SJCRH30 (cell line): ENCODE measurements at regions not wholly inside any gene's neighbourhood (a gene's known extent, or its start where the extent isn't known, plus 50 kb on each side); places are given as distances from the start of the nearest gene placed in this dataset.

ENCODE experiments used
- DNase-seq, 2 experiments: peaks; one replicate each; pipeline ENCODE4 v3.0.0-alpha.2; 2015 to 2020
- H3K27ac ChIP-seq: fragments of 250-450 bp; sonication (Bioruptor Pico); 2 replicates; pipeline ENCODE4 v1.5.1; 2020; ENCODE audit warnings: mild to moderate bottlenecking, moderate library complexity
- H3K27me3 ChIP-seq: fragments of 250-450 bp; sonication (Bioruptor Pico); 2 replicates; pipeline ENCODE4 v1.5.1; 2020; ENCODE audit warnings: mild to moderate bottlenecking, moderate library complexity
- H3K36me3 ChIP-seq: fragments of 250-450 bp; sonication (Bioruptor Pico); 2 replicates; pipeline ENCODE4 v1.5.1; 2020; ENCODE audit warnings: mild to moderate bottlenecking, moderate library complexity
- H3K4me1 ChIP-seq: fragments of 250-450 bp; sonication (Bioruptor Pico); 2 replicates; pipeline ENCODE4 v1.5.1; 2020; ENCODE audit warnings: mild to moderate bottlenecking, moderate library complexity
- H3K4me3 ChIP-seq: fragments of 250-450 bp; sonication (Bioruptor Pico); 2 replicates; pipeline ENCODE4 v1.5.1; 2020; ENCODE audit warnings: mild to moderate bottlenecking, moderate library complexity
- H3K9me3 ChIP-seq: fragments of 250-450 bp; sonication (Bioruptor Pico); replicated peaks from 2 replicates; pipeline ENCODE4 v1.5.1; 2020; ENCODE audit warnings: mild to moderate bottlenecking, moderate library complexity

DNA sequence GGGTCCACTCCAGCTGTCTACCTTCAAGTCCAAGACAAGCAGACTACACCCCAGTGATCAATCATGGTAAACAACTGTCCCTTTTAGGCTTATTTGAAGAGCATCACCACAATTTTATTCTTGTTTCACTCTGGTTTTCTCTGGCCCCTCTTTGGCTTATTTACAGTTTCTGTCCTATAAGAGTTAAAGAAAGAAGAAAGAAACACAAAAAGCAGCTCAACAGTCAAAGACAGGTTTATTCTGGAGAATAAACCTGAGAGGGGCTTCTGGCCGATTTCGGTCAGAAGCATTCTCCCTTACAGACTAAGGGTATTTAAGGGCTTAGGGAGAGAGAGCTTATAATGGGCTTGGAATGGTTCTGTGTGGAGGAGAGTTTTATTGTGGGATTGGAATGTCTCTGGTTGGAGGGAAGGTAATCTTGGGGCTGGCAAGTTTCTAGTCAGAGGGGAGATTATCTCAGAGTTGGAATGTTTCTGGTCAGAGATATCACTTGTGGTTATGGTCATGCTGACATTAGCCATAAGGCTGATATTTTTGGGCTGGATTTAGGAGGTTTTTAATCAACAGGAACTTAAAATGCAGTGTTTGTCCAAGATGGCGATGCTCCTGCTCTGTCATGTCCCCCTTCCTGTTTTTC is 161.0 kb downstream of the URB2 start:
- H3K9me3 ChIP-seq: peaks cover 6% of the 10 kb centered on the region
- no peak for DNase-seq
- H3K27me3 ChIP-seq: no peaks in the 10 kb centered on the region
- H3K36me3 ChIP-seq: no peaks in the 10 kb centered on the region
- no peak overlapping the region for H3K4me3 ChIP-seq
- H3K4me1 ChIP-seq: no peaks in the 10 kb centered on the region
- no peak overlapping the region for H3K27ac ChIP-seq

GRCh38 chr1:229788004-229788403 is 162.0 kb downstream of the URB2 start:
- no peak overlapping the region for H3K4me3 ChIP-seq
- H3K27ac ChIP-seq: no peak overlapping the region
- H3K9me3 ChIP-seq: peaks cover 6% of the 10 kb centered on the region
- no peaks in the 10 kb centered on the region for H3K4me1 ChIP-seq
- no peak for DNase-seq
- H3K27me3 ChIP-seq: no peaks in the 10 kb centered on the region
- no peaks in the 10 kb centered on the region for H3K36me3 ChIP-seq

DNA sequence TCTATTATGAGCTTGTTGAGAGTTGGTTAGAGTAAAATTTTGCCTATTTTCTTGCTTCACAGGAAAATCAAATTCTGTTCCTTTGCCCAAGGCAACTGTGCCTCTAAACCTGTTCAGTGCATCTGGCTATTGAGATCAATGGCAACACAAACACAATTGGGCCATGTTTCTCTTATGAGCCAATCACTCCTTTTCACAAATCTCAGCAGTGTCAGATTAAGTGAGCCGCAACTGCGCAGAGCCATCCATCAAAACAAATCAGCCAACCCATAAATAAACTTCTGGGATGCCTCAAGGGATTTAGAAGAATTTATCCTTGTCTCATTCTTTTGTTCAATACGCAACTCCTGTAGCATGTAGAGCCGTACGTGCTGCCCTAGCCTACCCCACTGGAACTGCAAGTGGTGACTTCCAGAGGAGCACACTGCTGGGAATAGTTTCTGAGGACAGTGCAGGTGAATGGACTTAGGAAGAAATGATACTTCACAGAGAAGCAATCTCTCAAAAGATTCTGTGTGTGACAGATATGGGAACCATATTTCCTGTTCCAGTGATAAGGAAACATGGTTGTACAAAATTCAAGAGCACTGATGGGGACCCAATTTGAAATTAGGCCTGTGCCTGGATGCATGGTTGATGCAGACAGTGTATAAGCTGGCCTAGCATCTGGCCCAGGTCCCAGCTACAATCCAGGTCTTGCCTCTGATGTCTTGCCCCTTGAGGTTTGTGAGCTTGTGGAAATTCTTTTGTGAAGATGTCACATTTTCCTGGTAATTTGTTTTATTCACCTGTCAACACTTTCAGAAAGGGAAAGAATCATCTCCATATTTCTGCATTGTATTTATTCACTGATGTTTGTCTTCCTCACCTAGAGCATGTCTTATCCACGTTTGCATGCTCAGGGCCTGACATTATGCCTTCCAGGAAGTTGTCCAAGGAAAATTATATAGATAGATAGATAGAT is 166.2 kb downstream of the URB2 start:
- no peak for DNase-seq
- Histone ChIP-seq H3K27me3 (no peaks in the 10 kb centered on the region), H3K4me3 (no peak overlapping the region), H3K36me3 (no peaks in the 10 kb centered on the region), H3K27ac (no peak overlapping the region), H3K9me3 (no peaks in the 10 kb centered on the region; the same call in 1 of the 2 replicates), H3K4me1 (no peaks in the 10 kb centered on the region)

GRCh38 chr1:229793488-229793887 is 167.4 kb downstream of the URB2 start:
- H3K4me1 ChIP-seq: no peaks in the 10 kb centered on the region
- no peaks in the 10 kb centered on the region for H3K36me3 ChIP-seq
- no peak for DNase-seq
- H3K27me3 ChIP-seq: no peaks in the 10 kb centered on the region
- no peak overlapping the region for H3K4me3 ChIP-seq
- H3K27ac ChIP-seq: no peak overlapping the region
- no peaks in the 10 kb centered on the region; the same call in 1 of the 2 replicates for H3K9me3 ChIP-seq

DNA sequence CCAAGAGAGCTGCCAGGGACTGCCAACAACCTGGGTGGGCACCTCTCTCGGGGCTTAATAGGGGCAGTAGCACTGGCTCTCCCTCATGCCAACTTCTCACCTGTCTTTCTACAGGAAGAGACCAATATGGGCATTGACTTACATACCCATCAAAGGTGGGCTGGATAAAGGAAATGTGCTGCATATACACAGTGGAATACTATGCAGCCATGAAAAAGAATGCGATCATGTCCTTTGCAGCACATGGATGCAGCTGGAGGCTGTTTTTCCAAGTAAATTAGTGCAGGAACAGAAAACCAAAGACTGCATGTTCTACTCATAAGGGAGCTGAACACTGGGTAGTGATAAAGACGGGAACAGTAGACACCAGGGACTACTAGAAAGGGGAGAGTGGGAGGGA is 172.5 kb downstream of the URB2 start:
- H3K36me3 ChIP-seq: no peaks in the 10 kb centered on the region
- H3K4me1 ChIP-seq: no peaks in the 10 kb centered on the region
- DNase-seq: no peak
- H3K4me3 ChIP-seq: no peak overlapping the region
- no peak overlapping the region for H3K27ac ChIP-seq
- H3K9me3 ChIP-seq: no peaks in the 10 kb centered on the region
- no peaks in the 10 kb centered on the region for H3K27me3 ChIP-seq

- H3K4me1 ChIP-seq: no peaks in the 10 kb centered on the region
- H3K36me3 ChIP-seq: no peaks in the 10 kb centered on the region
- no peaks in the 10 kb centered on the region for H3K27me3 ChIP-seq
- DNase-seq: no peak
- H3K4me3 ChIP-seq: no peak overlapping the region
- H3K9me3 ChIP-seq: peaks cover 4% of the 10 kb centered on the region
- no peak overlapping the region for H3K27ac ChIP-seq
Measured at GRCh38 chr1:229803626-229804217, 177.7 kb downstream of the URB2 start.

GRCh38 chr1:229808272-229808671 is 182.2 kb downstream of the URB2 start:
- Histone ChIP-seq H3K36me3 (no peaks in the 10 kb centered on the region), H3K27me3 (no peaks in the 10 kb centered on the region), H3K4me3 (no peak overlapping the region), H3K9me3 (peaks cover 4% of the 10 kb centered on the region), H3K27ac (no peak overlapping the region), H3K4me1 (no peaks in the 10 kb centered on the region)
- no peak for DNase-seq

GRCh38 chr1:229810140-229810539 is 184.1 kb downstream of the URB2 start:
- DNase-seq: no peak
- Histone ChIP-seq H3K4me1 (no peaks in the 10 kb centered on the region), H3K27ac (no peak overlapping the region), H3K9me3 (no peaks in the 10 kb centered on the region), H3K4me3 (no peak overlapping the region), H3K27me3 (no peaks in the 10 kb centered on the region), H3K36me3 (no peaks in the 10 kb centered on the region)

DNA sequence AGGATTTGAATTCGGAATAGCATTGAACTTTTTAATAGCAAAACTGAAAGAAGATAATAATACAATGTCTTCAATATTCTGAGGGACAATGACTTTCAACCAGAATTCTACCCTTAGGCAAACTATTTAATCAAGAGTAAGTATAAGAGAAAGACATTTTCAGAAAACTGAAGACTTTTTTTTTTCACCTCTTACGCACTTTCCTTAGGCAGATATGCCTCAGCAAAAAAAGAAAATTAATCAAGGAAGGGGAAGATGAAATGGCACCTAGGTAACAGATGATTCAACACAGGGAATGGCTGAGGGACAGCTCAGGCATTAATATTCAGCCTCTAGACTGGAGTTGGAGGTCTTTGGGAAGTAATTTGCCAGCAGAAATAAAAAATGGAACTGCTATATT is 184.9 kb downstream of the URB2 start:
- Histone ChIP-seq H3K36me3 (no peaks in the 10 kb centered on the region), H3K27me3 (no peaks in the 10 kb centered on the region), H3K9me3 (no peaks in the 10 kb centered on the region), H3K4me1 (no peaks in the 10 kb centered on the region), H3K27ac (no peak overlapping the region), H3K4me3 (no peak overlapping the region)
- DNase-seq: no peak

DNA sequence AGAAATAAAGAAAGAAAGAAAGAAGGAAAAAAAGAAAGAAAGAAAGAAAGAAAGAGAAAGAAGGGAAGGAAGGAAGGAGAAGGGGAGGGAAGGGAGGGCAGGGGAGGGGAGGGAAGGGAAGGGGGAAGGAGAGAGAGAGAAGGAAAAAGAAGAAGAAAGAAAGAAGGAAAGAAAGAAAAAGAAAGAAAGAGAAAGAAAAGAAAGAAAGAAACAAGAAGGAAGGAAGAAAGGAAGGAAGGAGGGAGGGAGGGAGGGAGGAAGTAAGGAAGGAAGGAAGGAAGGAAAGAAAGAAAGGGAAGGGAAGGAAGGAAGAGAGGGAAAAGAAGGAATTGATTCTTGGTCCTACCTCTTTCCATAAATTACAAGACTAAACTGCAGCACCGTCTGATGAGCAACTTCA is 186.1 kb downstream of the URB2 start:
- H3K9me3 ChIP-seq: no peaks in the 10 kb centered on the region
- H3K4me3 ChIP-seq: no peak overlapping the region
- no peaks in the 10 kb centered on the region for H3K27me3 ChIP-seq
- H3K27ac ChIP-seq: no peak overlapping the region
- DNase-seq: no peak
- H3K36me3 ChIP-seq: no peaks in the 10 kb centered on the region
- H3K4me1 ChIP-seq: no peaks in the 10 kb centered on the region

- Histone ChIP-seq H3K4me1 (no peaks in the 10 kb centered on the region), H3K9me3 (no peaks in the 10 kb centered on the region), H3K4me3 (no peak overlapping the region), H3K27ac (no peak overlapping the region), H3K36me3 (no peaks in the 10 kb centered on the region), H3K27me3 (no peaks in the 10 kb centered on the region)
- DNase-seq: no peak
Measured at GRCh38 chr1:229812693-229813092, 186.6 kb downstream of the URB2 start.

- Histone ChIP-seq H3K36me3 (no peaks in the 10 kb centered on the region), H3K27ac (no peak overlapping the region), H3K9me3 (no peaks in the 10 kb centered on the region), H3K27me3 (no peaks in the 10 kb centered on the region), H3K4me1 (no peaks in the 10 kb centered on the region), H3K4me3 (no peak overlapping the region)
- no peak for DNase-seq
Measured at GRCh38 chr1:229815076-229815475, 189.0 kb downstream of the URB2 start.

DNA sequence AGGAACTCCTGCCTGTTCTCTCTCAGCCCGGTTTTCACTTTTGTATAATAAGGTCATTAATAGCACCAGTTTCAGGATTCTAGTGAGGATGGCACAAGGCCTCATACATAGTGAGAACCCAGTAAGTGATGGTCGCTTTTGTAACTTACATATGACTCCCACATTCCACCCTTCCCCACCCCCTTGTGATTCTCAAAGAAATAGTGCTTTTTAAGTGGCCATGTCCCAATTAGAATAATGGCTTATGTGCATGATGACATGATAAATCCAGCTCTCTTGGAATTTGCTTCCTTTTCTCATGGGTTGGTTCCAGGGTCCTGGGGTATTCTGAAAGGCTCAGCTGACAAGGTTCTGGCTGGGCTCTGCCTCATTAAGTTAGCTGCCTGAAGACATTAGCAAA is 189.9 kb downstream of the URB2 start:
- DNase-seq: no peak
- Histone ChIP-seq H3K4me1 (no peaks in the 10 kb centered on the region), H3K27me3 (no peaks in the 10 kb centered on the region), H3K36me3 (no peaks in the 10 kb centered on the region), H3K9me3 (no peaks in the 10 kb centered on the region), H3K27ac (no peak overlapping the region), H3K4me3 (no peak overlapping the region)

- Histone ChIP-seq H3K4me1 (no peaks in the 10 kb centered on the region), H3K4me3 (no peak overlapping the region), H3K27me3 (no peaks in the 10 kb centered on the region), H3K27ac (no peak overlapping the region), H3K9me3 (no peaks in the 10 kb centered on the region), H3K36me3 (no peaks in the 10 kb centered on the region)
- no peak for DNase-seq
Measured at GRCh38 chr1:229817936-229818335, 191.9 kb downstream of the URB2 start.

- Histone ChIP-seq H3K36me3 (no peaks in the 10 kb centered on the region), H3K4me1 (no peaks in the 10 kb centered on the region), H3K4me3 (no peak overlapping the region), H3K9me3 (no peaks in the 10 kb centered on the region), H3K27me3 (no peaks in the 10 kb centered on the region), H3K27ac (no peak overlapping the region)
- no peak for DNase-seq
Measured at GRCh38 chr1:229819091-229819490, 193.0 kb downstream of the URB2 start.
